LoVo (cell line): ENCODE measurements at regions not wholly inside any gene's neighbourhood (a gene's known extent, or its start where the extent isn't known, plus 50 kb on each side); places are given as distances from the start of the nearest gene placed in this dataset.

Experiments
- DNase-seq: peaks from one replicate; pipeline ENCODE4 v3.0.0-alpha.2; 2016; ENCODE audit warnings: low spot score

DNA sequence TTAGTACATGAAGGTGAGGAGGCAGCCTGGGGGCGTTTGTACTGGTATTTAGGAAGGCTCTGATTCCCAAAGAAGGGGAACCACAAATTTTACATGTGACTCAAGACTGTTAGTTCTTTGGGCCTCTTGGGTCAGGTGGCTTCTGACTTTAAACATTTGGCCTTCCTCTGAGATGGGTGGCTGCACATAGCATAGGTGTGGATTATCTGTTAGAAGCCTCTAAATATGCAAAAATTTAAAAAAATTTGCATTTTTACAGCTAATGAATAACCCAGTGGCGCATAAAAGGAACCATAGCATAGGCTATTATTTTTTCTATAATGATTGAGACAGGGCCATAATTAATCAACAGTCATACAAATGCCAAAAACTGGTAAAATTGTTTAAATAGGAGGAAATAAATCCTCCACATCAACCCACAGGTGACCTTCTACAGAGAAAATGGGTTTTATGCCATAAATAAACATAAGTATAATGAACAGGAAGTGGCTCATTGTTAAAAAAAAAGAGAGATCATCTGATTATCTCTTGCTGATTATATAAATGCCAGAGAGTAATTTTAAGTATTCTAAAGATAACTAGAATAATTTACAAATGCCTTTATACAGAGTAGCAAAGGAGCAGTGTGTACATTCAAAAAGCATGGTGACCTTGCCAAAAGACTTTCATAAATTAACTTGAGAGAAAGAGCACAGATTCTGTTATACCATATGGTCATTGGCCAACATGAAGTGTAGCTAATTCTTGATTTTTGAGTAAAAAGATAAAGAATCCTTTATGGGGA is 284.2 kb upstream of the ATP2B1 start:
- DNase-seq, result no peak

DNA sequence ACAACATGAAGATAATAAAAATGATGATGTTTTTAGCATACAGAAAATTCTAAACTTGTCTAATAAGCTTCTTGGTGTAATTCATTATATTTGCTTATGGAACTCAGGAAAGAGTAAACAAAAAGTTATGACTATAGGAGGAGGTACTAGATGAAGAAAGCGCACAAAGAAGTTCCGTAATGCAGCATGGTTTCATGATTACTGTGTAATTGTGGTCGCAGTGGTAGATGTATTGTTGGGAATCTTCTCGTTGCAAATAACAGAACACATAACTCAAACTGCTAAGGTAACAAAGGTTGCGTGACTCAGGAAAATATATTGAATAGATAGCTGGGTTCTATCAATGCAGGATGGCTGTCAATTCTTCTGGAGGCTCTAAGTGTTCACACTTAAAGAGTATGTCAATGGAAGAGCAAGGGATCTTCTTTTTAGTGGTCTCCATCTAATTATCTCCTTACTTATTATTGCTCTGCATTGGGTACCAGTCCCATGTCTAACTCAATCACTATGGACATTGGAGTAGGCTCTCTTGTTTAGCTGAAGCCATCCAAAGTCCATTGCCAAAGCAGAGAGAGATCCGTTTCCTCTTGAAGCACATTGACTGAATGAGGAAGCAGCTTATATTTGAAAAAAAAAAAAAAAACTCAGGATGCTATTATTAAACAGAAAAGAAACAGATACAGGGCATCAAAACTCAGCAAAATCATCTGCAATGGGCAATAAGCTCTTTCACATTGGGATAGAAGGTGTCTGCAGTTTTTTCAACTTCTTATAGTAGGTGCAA is 283.4 kb upstream of the ATP2B1 start:
- no peak for DNase-seq

DNA sequence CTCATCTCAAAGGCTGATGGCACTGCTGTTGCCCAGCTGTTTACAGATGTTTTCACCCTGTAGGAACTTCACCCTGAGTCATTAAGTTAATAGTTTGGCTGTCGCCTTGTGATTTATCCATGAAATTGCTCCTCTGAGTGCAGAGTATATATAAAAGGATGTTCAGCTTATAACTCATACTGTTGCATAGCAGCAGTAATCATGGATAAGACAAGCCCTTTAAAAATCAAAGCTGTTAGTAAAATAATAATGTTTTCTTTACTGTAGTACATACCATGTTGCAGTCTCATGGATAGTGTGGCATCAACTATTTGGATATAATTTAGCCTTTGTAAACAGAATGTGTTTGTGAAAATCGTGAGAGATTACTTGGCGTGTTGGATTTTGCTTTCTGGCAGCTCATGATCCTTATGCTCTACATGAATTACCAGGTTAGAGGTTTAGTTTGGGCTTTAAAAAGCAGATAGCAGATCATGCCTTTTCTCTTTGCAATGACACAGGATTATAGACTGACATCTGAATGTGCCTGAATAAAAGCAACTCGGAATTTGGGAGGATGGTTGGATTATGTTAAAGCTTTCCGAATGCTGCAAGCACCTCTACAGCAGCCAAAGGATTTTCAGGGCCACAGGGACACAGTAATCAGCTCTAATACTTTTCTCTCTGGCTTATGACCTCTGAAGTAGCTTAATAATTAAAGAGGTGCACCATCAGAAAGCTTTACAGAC is 279.7 kb upstream of the ATP2B1 start:
- DNase-seq, result no peak

DNA sequence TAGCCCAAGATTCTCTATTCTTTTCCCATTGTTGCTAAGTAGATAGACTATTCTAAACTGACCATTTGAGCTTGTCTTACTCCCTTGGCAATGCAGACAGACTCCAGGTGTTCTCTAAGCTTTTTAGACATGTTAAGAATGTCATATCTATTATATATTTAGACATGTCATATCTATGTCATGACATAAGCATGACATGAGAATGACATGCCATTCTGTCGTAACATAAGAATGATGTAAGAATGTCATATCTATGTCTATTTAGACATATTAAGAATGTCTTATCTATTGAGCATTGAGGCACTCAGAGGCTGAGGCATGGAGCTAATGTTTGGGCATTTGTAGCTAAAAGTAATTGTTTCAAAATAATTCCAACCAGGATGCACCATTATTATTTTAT is 277.3 kb upstream of the ATP2B1 start:
- DNase-seq, result no peak

DNA sequence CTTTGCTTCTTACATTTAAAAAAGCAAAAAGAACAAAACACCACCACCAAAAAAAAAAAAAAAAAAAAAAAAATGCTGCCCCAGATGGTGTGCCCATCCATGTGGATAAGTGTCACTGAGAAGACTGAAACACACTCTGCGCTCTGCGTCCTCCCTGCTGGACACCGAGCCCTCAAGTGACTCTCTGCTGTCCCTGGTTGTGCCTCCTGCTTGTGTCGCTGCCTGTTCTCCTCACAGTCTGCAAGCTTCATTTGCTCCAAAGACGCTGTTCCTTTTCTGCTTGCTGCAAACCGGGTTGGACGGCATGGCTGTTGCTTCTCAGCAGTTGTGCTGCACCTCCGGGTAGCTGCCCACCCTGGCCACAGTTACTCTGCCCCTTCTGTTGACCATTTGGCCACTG is 276.2 kb upstream of the ATP2B1 start:
- no peak for DNase-seq

DNA sequence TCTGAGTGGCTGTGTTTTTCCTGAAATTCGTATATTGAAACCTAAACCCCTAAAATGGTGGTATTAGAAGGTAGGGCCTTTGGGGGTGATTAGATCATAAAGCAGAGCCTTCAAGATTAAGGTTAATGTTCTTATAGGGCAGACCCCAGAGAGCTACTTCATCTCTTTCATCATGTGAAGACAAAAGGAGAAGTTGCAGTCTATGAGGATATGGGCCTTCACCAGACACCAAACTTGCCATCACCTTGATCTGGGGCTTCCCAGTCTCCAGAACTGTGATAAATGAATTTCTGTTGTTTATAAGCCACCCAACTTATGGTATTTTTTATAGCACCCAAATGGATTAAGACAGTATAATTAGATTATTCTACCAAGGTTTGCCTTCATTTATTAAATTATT is 275.0 kb upstream of the ATP2B1 start:
- no peak for DNase-seq

DNA sequence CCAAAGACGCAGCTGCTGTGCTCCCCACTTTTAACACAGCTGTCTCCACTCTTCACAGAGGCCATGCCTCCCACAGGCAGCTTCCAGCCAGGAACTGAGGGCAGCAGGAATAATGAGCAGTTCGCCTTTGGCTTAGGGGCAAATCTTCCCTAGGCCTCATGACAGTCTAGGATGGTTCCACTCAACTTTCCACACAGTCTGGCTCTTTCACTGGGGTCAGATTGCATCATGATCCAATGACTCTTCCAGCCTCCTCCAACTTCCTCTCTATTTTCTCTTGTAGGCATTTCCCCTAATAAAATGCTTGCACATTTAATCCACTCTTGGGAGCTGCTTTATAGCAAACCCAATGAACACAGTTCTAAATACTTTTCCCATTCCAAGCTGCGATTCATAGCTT is 271.6 kb upstream of the ATP2B1 start:
- no peak for DNase-seq

DNA sequence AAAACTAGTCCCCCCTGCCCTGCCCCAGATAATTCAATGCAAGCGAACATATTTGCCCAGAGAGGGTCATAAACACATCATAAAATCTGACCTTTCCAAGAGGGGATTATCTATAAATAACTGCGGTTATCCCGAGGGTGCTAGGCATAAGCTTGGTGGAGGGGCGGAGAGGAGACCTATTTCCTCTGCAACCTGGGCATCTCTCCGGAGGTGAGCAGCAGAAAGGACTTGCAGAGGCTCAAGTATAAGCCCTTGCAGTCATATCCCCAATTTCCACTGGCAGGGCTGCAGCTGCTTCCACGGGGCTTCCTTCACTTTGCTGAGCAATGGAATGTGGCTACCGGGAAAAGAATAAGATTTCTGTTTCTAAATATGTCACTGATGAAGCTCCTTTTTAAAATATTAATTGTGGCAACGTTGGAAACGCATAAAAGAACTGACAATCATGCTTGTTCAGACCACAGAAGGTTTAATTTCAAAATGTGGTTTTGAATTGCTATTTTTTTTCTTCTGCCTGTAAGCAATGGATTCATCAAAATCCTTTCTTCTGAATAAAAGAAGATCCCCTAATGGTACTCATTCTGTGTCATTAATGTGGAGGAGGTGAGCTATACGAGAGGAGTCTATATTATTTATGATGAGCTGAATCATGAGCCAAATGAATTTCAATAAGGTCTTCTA is 268.9 kb upstream of the ATP2B1 start:
- no peak for DNase-seq

DNA sequence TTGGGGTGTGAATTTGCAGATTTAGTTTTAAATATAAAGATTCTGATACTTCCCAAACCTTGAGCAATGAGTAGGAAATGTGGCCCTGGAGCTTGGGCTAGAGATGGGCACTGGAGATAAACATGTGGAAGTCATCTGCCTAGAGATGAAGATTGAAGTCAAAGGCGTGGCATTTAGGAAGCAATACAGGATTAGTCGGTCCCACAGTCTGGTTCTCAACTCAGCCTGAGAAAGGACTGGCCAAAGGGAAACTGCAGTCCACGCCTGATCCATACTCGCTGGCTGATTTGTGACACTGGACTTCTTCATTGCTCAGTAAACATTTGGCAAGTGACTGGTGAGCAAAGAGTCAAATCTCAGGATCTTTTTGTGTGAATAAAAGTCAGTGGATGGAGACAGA is 268.2 kb upstream of the ATP2B1 start:
- DNase-seq, result no peak

DNA sequence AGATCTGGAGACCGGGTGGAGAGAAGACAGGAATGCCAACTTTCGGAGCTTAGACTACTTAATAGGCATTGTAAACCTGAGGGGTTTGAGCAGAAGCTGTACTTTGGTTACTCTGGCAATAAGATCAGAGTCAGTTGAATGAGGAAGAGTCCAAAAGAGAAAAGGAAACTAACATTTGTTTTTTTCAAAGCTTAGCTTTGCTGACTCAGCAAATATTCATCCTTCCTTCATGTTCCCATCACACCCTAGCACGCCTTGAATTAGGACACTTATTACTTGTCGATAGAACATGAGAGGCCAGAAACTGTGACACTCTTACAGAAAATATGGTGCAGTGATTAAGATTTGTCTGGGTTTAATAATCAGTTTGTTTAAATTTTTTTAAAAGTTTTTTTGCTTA is 266.9 kb upstream of the ATP2B1 start:
- no peak for DNase-seq

DNA sequence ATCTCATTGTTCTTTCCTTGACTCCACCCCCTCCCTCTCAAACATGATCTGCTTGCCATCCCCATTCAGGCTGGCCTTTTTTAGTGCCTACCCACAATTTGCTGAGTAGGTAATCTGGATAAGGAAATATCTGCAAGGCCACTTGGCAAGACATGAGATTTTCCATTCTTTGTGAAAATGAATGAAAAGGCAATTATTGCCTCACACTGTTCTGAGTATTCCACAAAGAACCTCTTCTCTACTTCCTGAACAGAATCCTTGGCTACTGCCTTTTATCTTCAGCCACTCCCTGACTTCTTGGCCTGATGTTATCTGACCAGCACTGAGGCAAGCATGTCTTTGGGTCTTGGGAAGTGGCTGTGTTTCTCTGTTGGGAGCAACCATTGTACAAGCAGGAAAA is 263.2 kb upstream of the ATP2B1 start:
- DNase-seq, result peak; percentile 68

DNA sequence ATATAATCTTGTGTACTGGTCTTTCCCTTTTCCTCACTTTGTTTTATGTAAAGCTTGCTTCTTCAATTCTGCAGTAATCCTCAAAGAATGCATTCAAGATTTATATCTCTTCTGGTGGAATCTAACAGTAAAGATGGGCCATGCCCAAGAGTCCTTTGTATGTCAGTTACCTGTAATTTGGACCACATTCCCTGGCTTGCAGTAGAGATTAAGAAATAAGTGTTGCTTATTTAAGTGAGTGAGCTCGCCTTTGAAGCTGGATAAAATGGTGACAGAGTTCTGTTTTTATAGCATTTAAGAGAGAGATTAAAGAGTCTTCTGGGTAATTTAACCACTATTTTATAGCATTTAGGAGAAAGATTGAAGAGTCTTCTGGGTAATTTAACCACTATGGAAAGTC is 262.1 kb upstream of the ATP2B1 start:
- no peak for DNase-seq

DNA sequence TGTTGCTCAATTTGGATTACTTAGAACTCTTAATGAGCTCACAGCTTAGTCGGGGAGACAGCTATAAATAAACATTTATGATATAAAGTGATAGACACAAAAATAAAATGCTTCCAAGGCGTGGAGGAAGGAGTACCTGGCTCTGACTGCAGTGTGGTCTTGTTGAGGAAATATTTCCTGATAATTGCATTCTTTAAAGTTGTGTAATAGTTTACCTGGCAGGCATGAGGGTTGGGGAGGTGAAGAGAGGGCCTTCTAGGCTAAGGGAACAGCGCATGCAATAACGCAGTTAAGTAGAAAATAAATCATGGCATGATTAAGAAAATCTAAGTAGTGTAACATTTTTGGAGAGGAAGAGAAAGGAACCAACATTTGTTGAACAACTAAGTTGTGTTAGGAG is 260.5 kb upstream of the ATP2B1 start:
- peak; percentile 71 for DNase-seq

DNA sequence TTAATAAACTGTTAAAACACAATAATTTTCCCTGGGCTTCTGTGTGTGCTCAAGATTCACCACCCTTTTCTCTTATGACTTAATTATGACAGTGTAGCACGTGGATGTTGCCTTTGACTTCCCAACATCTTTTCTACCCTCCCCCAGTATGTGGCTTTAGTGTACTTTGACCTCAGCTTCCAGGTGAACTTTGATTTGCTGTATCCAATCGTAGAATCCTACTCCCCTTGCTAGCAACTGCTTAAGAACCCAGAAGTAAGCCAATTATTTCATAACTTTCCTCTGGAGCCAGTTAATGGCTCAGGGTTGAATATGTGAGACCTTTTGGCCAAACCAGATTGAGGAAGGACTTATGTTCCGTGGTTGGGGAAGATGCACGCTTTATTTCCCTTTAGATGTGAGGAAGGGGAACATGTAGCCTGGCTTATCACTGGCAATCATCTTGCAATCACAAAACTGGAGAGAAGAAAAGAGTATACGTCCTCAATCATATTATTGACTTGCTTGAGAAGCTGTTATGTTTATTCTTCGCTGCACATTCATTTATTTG is 259.6 kb upstream of the ATP2B1 start:
- DNase-seq, result peak; percentile 51

DNA sequence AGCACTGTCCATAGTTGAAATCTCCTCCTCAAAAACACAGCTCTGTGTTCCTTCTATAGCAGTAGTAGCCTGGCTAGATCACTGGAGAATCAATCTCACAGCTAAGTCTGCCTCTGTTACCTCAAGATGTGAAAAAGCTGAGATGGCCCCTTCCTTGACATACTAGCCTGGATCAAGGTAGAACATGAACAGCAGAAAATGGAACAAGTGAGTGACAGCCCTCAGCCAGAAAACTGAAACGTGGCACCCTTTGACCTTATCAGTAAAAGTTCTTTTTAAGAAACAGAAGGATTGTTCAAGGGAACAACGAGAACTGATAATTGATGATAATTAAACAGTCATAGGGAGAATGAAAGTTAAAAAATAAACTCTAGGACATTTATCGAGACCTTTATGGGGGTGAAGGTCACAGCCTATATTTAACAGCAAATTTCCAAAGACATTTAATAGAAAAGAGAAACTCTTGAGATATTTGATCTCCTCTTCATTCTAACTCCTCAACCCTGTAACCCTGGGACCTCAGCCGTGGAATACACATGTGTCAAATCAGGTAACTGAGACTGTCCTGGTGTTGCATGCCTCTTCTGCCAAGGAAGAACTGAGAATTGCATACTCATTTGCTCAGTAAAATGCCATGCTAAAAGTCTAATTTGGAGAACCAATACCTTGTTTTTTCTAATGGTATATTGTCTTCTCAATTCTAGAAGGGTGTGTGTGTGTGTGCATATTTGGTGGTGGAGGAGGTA is 258.0 kb upstream of the ATP2B1 start:
- DNase-seq, result no peak

DNA sequence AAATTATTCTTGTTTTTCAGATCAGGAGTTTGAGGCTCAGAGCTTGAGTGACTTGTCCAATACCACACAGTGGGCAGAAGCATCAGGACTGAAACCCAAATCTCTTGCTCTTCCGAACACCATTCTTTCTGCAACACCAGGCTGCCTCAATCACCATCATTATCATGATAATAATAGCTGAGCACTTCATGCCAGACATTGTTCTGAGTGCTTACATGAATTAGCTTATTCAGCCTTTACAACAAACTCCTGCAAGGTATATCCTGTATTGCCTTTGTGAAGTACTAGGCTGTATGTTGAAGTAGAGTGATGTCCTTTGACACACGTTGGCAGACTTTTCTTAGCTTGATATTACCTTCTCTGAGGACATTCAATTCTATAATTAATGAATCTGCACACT is 257.4 kb upstream of the ATP2B1 start:
- no peak for DNase-seq

DNA sequence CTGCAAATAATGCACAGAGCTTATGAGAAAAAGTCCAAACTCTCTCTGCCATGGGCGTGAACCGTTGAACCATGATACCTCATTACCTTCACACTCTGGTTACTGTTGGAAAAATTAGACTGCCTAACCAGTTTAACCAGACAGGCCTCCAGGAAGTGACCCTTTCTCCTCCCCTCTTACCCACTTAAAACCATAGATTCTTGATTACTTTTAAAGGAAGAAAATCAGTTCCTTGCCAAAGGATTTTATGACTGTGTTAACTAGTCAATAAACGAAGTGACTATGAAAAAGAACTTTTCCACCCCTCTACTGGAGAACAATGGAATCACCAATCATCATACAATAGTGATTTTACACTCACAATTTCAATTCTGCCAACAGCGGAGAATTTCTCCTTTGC is 254.0 kb upstream of the ATP2B1 start:
- DNase-seq, result peak; percentile 66

DNA sequence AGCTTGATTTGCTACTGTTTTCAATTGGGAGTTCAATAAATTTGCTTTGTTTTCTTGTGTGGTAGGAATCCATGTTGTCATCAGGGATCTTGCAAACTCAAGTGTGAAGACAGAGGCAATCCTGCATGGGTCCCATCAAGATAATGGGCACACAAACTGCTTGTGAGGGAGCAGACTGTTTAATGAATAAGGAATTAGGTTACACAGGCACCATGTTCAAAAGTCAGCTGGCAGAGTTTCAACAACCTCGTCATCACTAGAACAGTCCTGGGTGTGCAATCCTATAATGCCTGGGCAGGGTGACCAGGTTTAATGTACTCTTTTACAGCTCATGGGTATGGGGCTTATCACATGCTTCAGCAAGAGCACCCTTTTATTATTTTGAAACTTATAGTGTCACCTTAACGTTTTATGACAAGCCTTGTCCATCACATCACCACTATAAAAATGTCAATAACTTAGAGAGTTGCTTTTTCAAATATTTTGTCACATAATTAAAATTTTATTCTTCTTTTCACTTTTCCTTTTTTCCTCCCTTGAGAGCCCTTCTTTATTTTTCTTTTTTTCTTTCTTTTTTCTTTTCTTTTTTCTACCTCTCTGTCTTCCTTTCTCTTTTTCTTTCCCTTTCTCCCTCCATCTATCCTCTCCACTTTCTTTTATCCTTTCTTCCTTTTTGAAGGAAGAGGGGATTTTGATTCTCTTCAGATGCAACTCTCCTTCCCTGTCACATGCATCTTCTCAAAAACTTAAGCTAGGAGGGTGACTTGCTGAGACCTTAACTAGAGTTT is 252.2 kb upstream of the ATP2B1 start:
- DNase-seq, result peak; percentile 83

DNA sequence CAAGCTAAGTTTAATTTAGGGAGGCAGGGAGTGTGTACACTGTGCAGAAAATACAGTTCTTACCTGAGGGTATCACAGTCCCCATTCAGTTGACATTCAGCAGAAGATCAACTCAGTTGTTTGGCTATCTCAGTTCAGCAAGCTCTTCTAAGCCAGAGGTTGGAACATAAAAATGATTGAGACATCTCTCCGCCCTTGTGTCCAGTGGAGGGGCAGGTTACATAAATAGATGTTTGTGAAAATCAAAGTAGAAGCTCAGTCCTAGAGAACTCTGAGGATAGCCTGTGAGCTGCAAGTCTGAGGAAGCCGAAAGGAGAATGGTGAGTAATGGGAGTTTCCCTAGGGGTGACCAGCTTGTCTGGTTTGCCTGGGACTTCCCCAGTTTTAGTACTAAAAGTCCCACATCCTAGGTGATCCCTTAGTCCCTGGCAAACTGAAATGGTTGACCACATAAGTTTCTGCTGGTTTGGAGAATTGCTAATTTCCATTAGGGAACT is 251.4 kb upstream of the ATP2B1 start:
- DNase-seq, result no peak

DNA sequence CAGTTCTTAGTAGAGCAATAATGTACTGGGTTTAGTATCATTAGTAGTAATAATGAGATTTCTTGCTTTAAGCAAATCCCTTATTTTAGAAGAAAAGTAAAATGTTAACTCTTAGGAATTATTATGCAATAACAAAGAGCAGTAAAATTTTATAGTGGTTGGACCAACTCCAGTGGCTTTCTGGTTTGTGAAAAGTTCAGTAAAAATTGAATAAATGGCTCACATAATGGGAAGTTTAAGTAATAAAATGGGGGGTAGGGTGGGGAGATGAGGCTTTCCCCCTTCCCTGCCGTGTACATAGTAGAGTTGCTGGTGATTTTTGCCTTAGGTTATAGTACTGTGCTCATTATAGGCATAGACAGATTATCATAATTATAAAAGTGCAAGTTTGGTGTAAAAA is 250.5 kb upstream of the ATP2B1 start:
- DNase-seq, result no peak
